Limb (tissue), 2 donors: ENCODE measurements at regions not wholly inside any gene's neighbourhood (a gene's known extent, or its start where the extent isn't known, plus 50 kb on each side); places are given as distances from the start of the nearest gene placed in this dataset.

Experiments
- DNase-seq, 2 donors: peaks; one replicate each; pipeline ENCODE4 v3.0.0-alpha.2; 2016; ENCODE audit errors: extremely low spot score in 2 of 2

DNA sequence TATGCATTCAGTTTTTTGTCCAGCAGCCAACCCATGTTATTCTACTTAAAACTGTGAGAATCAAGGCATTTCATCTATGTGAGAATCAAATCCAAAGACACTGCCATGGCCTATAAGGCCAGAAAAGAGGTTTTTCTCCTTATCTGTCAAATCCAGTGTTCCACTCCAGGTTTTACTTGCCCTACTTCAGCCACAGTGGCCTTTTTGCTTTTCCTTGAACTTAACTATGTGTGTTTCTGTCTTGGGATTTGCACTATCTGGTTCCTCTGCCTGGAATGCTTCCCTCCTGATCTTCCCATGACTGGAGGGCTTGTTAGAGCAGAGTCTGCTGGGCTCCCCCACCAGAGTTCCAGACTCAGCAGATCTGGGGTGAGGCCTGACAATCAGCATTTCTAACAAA lies 113.1 kb upstream of the DOK5 start:
- DNase-seq = no peak

DNA sequence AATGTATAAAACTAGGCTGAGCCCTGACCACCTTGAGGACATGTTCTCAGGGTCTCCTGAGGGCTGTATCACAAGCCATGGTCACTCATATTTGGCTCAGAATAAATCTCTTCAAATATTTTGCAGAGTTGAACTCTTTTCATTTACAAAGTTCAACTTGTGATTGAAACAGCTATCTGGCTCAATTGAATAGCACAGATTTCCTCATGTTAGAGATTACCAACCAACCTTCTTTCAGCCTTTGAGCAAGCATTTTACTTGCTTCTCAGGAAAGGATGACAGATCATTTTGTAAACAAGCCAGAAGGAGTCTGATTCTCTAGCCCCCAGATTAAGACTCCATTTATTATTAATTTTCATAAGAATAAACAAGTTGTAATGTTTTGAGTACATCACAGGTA lies 111.0 kb upstream of the DOK5 start:
- no peak for DNase-seq

DNA sequence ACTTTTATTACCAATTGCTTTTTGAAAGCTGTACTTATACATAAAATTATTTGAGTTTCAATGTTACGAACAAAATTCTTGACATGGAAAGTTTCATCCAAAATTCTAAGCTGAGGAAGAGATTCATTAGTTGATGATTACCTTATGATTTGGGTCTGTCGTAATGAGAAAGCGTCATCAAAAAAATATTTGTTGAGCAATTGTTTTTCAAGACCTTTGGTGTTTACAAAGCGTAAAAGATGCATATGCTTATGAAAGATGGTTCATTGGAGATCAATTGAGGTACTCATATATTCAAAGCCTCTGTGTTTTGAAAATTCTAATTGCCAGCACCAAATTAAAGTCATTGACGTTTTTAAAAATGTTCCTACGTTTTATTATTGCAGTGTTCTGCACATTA lies 110.5 kb upstream of the DOK5 start:
- DNase-seq = no peak

DNA sequence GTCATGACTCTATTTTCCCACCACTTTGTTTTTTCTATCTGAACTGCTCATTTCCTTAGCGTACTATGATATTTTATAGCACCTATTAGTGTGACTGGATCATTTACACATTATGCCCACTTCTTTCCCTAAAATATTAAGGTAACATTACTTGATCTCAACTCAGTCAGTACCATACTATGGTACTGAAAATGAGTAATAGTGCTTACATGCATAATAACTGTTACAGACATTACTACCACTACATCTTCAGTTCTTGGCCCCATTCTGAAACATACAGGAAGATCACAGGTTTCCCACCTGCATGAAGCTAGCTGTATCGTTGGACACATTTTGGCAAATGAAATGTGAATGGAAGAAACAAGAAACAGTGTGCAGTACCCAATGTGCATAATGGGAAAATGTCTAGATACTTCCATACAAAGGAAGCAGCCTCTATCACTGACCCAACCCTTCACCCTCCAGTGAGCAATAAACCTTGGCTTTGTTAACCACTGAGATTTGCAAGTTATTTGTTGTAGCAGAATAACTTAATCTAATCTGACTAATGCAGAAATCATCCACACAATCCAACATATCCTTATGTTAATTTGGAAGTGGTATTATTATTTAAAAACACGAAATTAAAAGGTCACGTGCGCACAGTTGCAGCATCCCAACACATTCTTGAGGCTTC lies 108.6 kb upstream of the DOK5 start:
- DNase-seq = no peak

DNA sequence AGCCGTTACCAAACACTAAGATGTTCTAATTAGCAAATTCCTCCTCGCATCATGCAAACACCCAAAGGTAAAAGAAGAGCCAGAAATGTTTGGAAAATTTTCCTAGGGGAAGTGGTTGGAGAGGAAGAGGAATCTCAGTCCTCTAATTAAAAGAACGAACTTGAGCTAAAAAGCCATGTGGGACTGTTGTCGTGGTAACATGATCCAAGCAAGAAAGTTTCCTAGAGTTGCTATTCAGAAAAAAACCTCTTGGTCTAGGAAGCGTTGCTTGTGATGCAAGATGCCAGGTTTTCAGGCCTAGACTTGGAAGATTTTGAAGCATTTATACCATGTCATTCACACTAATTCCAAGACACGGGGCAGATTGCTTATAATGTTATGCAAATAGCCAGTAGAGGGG lies 106.8 kb upstream of the DOK5 start:
- DNase-seq = no peak

DNA sequence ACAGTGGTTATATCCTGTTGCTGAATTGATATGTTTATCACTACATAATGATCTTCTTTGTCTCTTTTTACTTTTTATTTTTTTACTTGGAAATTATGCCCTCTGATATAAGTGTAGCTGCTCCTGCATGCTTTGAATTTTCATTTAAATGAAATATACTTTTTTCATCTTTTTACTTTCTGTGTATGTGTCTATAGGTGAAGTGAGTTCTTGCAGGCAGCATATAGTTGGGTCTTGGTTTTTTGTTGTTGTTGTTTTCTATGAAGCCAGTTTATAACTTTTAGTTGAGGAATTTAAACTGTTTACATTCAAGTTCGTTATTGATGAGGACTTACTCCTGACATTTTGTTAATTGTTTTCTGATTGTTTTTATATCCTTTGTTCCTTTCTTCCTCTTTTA lies 103.1 kb upstream of the DOK5 start:
- no peak for DNase-seq

DNA sequence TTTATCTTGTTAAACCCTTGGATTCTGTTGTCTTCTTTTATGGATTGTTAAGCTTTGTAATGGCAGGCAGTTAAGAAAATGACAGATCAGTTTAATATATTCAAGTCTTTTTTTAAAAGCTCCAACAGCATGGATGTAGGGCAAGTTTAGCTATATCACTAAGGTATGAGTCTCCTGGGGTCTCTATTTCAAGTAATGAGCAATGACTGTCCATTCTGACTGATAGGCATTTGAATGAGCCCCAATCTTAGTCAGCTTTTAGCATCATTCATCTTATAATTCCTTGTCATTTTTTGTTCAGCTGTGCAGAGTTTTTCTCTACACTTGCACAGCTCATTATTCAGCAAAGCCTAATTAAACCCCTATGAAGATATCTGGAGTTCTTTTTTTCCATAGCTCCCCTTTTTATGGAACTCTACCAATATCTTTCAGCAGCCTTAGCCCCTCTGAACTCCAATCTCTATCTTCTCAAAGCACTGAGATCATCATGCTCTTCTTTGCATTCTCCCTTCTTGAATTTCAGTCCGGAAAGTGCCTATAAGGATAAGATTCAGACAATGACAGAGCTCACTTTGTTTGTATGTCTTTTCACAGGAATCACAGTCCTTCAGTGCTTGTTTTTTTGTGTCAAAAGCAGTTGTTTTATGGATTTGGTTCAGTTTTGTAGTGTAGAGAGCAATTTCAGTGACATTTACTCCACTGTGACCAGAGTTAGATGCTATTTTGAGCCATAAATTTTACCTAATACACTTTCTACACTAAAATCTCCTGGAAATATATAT lies 97.2 kb upstream of the DOK5 start:
- DNase-seq = no peak

DNA sequence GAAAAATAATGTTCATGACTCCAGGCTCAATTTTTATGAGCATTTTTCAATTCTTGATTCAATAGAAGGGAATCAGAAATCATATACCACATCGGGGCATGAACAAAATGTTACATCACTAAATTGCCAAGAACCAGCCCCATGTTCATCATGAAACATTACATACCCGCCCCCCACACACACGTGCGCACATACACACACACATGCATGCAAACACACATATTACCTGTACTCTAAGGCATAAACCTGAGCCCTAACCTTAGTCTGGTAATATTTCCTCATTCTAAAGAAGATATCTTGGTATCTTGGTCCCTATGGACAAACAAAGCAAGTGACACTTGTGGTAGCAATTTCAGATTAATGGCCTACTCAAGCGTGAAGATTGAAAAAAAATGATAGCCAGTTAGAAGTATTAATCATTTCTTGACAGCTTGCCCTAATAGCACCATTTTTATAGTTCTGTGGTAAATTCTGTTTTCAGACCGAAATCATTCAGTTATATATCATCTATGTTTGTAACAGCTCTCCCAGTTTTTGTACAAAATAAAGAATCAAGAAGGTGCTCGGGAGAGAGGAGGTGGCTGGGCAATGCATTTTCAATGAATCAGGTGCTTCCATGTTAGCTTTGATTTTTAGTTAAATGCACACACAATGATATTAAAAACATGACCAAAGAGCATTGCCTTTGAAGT lies 95.4 kb upstream of the DOK5 start:
- DNase-seq = no peak

DNA sequence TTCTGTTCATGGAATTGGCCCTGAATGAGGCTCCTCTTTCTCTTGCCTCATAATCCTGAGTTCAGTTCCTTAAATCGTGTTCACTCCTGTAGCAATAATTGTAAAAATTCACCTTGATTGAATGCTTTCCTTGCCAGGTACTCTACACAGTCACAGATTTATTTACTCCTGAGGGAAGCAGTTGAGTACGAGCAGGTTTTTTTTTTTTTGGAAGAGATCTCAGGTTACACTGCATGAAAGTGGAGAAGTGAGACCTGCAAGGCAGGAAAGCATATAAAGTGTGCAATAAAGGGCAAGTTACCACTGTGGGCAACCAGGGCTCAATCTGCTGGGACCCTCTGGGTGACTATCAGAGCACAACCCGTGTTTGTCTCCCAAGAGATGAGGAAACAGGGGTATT lies 93.0 kb upstream of the DOK5 start:
- no peak for DNase-seq

DNA sequence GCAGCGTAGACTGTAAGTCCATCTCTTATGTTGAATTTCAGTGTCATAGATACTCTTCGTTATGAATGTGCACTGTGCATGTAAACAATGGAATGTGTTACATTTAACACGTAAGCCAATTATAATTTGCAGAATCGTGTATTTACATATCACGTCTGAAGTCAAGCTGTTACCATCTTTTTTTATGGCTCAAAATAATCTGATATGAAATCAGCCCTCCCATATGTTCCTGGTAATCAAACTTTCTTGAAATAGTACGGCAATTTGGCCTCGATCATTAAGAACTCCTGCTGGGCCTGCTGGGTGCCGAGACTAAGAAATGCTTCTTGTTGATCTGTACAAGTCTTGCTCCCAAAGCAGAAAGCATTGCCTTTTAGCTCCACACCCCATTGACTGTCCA lies 89.6 kb upstream of the DOK5 start:
- no peak for DNase-seq

DNA sequence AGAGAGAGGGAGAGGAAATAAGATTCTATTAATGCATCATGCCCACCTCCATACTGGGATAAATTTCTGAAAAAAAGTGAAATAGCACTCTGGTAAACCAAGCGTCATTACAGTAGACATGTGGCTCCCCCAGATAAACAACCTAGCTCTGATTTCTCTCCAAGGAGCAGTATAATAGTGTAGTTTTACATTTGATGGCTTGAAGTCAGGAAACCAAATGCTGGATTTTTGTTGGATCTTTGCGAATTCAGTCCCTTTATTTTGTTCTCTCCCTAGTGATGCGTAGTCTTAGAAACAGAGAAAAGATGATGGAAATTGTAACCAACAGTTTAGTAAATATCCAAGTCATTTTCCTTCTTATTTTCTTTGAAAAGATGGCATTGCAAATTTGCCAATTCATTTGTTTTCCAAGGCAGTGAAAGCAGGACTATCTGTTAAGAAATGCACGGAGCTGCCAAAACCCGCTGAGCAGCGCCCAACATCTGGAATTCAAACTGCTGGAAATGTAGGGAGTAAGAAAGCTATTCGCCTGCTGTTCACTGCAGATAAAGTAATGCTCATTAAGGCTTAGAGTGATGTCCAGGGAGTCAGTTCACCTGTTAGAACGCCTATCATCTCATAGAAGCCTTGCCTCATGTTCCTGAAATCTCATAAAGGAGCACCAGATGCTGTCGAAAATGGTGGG lies 85.7 kb upstream of the DOK5 start:
- DNase-seq = peak; percentile 47 to 54

DNA sequence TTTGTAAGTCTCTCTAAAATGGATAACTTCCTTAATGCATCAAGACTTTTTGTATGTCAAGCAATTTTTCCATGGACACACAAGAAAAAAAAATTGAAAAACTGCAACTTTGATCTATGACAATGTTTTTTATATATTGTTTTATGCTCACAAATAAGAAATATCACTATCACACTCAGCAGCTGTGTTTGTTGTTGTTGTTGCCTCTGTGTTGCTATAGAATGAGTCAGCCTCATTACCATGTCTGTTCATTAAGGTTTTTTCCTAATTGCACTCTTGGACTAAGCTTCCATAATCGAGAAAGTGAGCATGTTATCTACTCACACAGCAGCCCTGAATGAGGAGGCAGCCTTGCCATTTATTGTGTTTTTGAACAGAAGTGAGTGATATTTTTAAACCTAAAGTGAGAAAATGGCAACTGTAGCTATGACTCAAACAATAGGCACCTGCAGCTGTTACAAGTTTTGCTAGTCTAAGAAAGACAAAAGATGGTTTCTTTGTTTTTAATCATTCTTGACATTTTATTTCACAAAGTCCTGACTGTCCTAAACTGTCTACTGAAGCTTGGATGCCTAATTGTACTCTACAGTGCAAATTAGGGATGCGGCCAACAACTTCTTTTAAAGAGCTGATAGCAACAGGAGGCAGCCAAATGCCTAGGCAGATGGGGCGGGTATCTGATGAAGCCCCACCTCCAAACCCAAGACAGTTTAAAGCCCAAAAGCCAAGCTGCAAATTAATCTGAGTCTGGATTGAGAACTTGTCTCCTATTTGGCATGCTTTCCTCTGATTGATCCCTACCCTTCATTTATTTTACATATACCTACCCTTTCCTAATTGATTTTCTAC lies 77.9 kb upstream of the DOK5 start:
- no peak for DNase-seq

DNA sequence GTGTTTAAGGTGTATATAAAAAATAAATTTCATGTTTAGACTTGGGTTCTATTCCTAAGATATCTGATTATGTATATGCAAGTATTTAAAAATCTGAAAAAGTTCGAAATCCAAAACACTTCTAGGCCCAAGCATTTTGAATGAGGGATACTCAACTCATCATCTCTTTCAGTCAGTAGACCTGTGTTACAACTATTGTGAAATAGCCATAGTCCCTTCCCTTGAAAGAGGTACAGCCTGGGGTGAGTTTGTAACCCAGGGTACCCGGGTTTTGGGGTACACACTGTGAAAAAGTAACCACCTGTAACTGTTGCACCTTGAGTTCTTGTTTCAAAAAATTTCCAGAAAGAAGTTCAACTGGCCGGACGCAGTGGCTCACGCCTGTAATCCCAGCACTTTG lies 76.6 kb upstream of the DOK5 start:
- DNase-seq = no peak

DNA sequence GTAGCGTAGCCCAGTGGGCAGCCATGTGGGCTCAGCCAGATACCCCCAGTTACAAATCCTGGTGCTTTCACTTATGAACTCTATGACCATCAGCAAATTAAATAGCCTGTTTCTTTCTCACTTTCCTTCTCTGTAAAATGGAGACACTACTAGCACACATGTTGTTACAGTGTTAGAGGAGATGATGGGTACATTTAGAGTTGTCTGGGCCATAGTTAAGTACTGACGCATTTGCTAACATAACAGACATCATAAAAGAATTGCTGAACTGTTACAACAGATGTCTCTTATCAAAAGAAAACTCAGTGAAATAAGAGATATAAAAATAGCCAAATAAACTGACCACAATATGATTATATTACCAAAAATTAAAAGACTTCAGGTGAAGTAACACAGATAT lies 69.9 kb upstream of the DOK5 start:
- DNase-seq = no peak

DNA sequence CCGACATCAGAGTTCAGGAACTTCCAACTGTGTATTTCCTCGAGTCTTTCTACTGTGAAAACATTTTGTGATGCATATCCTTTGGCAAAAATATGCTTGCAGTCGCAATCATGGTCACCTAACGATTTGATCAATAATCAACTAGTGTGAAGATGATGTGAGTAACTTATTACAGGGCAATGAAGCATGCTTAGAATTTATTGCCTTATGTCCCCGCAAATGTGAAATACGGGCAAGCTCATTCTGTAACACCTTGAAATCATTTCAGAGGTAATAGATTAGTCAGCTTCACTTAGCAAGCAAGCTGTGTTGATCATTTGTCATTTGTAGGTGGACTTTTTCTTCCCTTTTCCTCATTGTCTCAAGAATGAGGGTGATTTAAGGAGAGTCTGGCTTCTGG lies 67.9 kb upstream of the DOK5 start:
- DNase-seq = no peak

DNA sequence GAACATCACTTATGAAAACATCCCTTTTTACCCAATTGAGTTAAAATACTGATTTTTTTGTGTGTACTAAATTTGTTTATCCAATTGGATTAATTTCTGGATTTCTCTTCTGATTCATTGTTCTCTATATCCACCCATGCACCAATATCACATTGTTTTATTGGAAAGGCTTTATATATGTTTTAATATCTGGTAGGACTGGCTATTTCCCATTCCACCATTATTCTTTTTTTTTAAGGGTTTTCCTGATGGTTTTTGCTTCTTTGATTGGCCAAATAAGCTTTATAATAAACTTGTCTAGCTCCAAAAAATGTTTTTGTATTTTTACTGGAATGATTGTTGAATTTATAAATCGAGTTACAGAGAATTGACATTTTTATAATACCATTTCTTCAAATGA lies 59.4 kb upstream of the DOK5 start:
- no peak for DNase-seq

DNA sequence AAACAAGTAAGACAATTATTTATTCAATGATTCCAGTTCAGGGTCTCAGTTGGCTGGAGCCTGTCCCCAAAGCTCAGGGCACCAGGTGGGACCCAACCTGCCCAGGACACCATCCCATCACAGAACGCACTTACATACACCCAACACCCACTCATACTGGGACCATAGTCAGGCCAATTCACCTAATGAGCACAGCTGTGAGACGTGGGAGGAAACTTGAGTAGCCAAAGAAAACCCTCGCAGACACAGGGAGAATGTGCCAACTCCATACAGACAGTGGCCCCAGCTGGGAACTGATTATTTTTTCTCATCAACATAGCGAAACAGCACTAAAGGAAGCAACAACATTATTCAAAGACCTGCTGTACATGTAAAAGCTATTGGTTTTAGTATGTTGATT lies 58.6 kb upstream of the DOK5 start:
- DNase-seq = no peak

DNA sequence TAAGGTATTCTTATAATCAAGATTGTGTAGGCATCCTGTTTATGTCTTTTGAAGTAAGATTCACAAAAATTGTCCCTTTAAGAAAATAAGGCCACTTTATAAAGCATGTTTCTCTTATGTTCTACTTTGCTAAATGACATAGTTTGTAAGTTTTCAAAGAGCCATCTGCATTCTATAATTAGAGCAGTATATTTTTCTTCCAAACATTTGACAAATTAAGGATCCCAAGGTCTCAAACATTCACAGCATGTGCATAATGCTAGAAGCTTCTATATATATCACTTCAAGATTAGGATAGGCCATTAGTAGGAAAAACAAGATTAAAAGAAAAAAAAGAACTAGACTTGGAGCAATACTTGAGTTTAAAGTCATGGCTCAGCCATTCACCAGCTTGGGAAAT lies 55.9 kb upstream of the DOK5 start:
- no peak for DNase-seq
